Left lung (tissue), 4 donors: ENCODE measurements at regions not wholly inside any gene's neighbourhood (a gene's known extent, or its start where the extent isn't known, plus 50 kb on each side); places are given as distances from the start of the nearest gene placed in this dataset.

Experiments
- ATAC-seq: fragments of 200-7000 bp; cut with Tn5 transposase; one replicate; pipeline ENCODE4 v1.9.1; 2020; ENCODE audit warnings: moderate library complexity
- DNase-seq, 4 donors: peaks; one replicate each; pipeline ENCODE4 v3.0.0-alpha.2; 2013 to 2020
- H3K27ac ChIP-seq, 2 donors: fragments of 200-600 bp; sonication (generic) in 1 of 2; one replicate each; pipeline versions ENCODE4 v1.5.0 to v1.8.0; 2020 to 2021
- H3K27me3 ChIP-seq, 2 donors: fragments of 200-600 bp; sonication (generic) in 1 of 2; one replicate each; pipeline versions ENCODE4 v1.5.0 to v1.8.0; 2020 to 2021
- H3K36me3 ChIP-seq, 2 donors: fragments of 200-600 bp; sonication (generic) in 1 of 2; one replicate each; pipeline versions ENCODE4 v1.5.0 to v1.8.0; 2020 to 2021
- H3K4me1 ChIP-seq, 2 donors: fragments of 200-600 bp; one replicate each; pipeline ENCODE4 v1.8.0; 2021
- H3K4me3 ChIP-seq, 2 donors: fragments of 200-600 bp; sonication (generic) in 1 of 2; one replicate each; pipeline versions ENCODE4 v1.5.0 to v1.8.0; 2020 to 2021; ENCODE audit warnings: mild to moderate bottlenecking in 1 of 2
- H3K9me3 ChIP-seq, 2 donors: fragments of 200-600 bp; sonication (generic) in 1 of 2; one replicate each; pipeline versions ENCODE4 v1.5.0 to v1.8.0; 2020 to 2021
- intact Hi-C, 2 donors: fragments of 100-400 bp; cut with DNase I; formaldehyde crosslinking; loops; one replicate each; pipeline versions ENCODE4 v1.11.2 to v1.14.2; 2022
- TF ChIP-seq, protein P1 (sequence below), 2 donors: fragments of 200-600 bp; sonication (generic) in 1 of 2; IDR thresholded peaks; one replicate each; pipeline versions ENCODE4 v1.5.0 to v1.8.0; 2021; ENCODE audit warnings: antibody characterized with exemption in 2 of 2
- donor health status: DM: no; HTN: yes; CAD: no.
- donor health status: DM: no; HTN: no; CAD: no.

DNA sequence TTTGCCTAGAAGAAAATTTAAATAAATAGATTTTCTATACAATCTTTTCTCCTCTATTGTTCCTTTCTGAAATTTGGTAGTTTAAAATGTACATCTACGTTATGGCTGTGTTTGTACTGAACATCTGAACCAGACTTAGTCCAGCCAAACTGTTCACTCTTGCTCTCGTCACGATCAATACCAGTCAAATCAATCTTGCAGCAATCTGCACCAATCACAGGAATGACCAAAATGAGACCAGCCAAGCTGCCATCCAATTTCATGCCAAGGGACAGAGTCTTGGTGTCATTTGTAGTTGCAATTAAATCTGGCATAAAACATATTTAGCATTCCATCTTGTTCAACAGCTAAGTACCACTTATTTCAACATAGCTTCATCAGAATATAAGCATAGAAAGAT, 156.6 kb downstream of the IRS2 start:
- H3K27ac ChIP-seq: no peak overlapping the region
- ATAC-seq (no peak), DNase-seq (peak in 1 of 4 donors; percentile 24)
- TF ChIP-seq, protein P1, sequence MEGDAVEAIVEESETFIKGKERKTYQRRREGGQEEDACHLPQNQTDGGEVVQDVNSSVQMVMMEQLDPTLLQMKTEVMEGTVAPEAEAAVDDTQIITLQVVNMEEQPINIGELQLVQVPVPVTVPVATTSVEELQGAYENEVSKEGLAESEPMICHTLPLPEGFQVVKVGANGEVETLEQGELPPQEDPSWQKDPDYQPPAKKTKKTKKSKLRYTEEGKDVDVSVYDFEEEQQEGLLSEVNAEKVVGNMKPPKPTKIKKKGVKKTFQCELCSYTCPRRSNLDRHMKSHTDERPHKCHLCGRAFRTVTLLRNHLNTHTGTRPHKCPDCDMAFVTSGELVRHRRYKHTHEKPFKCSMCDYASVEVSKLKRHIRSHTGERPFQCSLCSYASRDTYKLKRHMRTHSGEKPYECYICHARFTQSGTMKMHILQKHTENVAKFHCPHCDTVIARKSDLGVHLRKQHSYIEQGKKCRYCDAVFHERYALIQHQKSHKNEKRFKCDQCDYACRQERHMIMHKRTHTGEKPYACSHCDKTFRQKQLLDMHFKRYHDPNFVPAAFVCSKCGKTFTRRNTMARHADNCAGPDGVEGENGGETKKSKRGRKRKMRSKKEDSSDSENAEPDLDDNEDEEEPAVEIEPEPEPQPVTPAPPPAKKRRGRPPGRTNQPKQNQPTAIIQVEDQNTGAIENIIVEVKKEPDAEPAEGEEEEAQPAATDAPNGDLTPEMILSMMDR (IDR thresholded peaks at IDR 0.05): no peak
- no peaks in the 10 kb centered on the region for H3K9me3 ChIP-seq
- no peak overlapping the region for H3K4me3 ChIP-seq
- intact Hi-C loops: no loop called here
- H3K27me3 ChIP-seq: no peaks in the 10 kb centered on the region
- no peaks in the 10 kb centered on the region for H3K4me1 ChIP-seq
- H3K36me3 ChIP-seq: no peaks in the 10 kb centered on the region

DNA sequence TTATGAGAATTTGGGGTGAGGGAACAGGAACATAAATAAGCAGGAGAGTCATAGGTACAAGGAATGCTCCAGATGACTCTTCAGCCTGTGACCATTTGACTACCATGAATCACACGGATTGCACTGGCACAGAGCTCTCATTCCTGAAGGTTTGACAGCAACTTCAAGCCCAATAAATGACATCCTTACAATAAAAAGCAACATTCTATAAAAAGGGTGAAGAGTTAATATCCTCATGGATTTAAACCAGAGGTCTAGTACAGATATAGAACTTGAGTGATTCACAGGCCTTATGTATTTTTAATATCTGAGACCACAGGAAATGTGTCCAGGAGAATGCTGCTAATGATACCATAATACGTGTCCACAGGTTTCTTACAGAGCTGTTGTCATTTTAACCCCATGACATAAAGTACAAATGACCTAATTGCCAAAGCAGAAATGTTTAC, 158.1 kb downstream of the IRS2 start:
- no peaks in the 10 kb centered on the region for H3K4me1 ChIP-seq
- ATAC-seq (peak; percentile 62), DNase-seq (no peak)
- H3K9me3 ChIP-seq: no peaks in the 10 kb centered on the region
- intact Hi-C loops: no loop called here
- no peaks in the 10 kb centered on the region for H3K27me3 ChIP-seq
- H3K27ac ChIP-seq: no peak overlapping the region
- TF ChIP-seq, protein P1 (IDR thresholded peaks at IDR 0.05): no peak
- H3K36me3 ChIP-seq: no peaks in the 10 kb centered on the region
- H3K4me3 ChIP-seq: no peak overlapping the region

DNA sequence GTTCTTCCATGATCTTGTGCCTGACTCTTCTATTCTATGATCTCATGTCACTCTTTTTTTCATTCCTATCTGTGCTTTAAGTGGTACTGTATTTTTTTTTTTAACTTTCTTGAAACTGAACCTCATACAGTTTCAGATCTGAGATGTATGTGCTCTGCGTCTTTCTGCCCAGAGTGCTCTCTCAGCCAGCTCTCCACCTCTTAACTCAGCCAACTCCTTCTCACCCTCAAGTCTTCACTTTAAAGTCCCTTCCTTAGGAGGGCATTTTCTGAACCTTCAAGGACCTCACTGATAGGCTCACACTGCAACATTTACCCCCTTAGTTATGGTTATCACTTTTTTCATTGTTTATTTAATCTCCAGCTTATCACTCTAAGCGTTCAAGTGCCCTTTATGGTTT, 158.7 kb downstream of the IRS2 start:
- no peaks in the 10 kb centered on the region for H3K27me3 ChIP-seq
- H3K4me3 ChIP-seq: no peak overlapping the region
- H3K27ac ChIP-seq: no peak overlapping the region
- H3K36me3 ChIP-seq: no peaks in the 10 kb centered on the region
- H3K4me1 ChIP-seq: no peaks in the 10 kb centered on the region
- intact Hi-C loops: no loop called here
- peak; percentile 62 for ATAC-seq
- DNase-seq: no peak
- TF ChIP-seq, protein P1 (IDR thresholded peaks at IDR 0.05): no peak
- H3K9me3 ChIP-seq: no peaks in the 10 kb centered on the region

DNA sequence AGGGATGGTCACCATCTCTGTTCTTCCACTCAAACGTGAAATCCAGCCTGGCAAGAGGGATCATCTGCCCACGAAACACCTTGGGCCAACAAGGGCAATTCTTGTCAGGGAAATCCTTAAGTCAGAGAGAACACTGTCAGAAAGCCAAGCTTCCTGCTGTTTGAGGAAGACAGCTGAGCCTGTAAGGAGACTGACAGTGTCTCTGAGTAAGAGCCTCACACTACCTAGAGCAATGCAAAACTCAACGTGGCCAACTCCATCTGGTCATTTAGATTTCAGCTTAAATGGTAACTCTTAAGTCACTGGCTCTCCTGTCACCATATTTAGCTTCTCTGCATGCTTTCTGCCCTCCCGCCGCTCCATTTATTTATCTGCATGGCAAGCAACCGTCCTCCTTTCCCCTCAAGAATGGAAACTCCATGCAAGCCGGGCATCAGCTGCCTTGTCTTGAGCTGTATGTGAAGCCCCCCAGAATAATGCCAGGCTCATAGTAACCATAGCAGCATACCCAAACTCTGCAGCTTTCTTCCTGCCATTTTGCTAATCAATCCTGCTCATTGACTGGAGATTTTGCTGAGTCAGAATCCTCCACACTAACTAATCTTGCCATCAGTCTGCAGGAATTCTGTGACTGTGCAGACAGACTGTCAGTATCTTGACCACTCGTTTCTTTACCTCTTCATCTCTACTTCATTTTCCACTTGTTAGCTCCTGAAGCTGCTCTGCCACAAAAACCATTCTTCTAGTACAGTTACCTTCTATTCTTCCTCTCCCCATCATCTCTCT, 159.8 kb downstream of the IRS2 start:
- no peak overlapping the region for H3K4me3 ChIP-seq
- no peaks in the 10 kb centered on the region for H3K4me1 ChIP-seq
- DNase-seq (no peak), ATAC-seq (no peak)
- H3K27me3 ChIP-seq: no peaks in the 10 kb centered on the region
- no peaks in the 10 kb centered on the region for H3K36me3 ChIP-seq
- TF ChIP-seq, protein P1 (IDR thresholded peaks at IDR 0.05): no peak
- intact Hi-C loops: no loop called here
- H3K27ac ChIP-seq: no peak overlapping the region
- no peaks in the 10 kb centered on the region for H3K9me3 ChIP-seq

DNA sequence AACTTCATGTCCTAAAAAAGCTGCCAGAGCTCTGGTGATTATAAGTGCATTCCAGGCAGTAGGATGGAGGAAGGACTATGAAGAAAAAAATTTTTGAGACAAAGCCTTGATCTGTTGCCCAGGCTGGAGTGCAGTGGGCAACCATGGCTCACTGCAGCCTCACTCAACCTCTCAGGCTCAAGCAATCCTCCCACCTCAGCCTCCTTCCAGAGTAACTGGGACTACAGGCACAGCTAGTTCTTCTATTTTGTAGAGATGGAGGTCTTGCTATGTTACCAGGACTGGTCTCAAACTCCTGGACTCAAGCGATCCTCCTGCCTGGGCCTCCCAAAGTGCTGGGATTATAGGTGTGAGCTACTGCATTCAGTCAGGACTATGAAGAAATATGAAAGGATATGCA, 161.2 kb downstream of the IRS2 start:
- H3K4me3 ChIP-seq: no peak overlapping the region
- no peak for ATAC-seq

More for the DNA sequence above, 161.2 kb downstream of the IRS2 start:
- Histone ChIP-seq H3K27me3 (no peaks in the 10 kb centered on the region), H3K36me3 (no peaks in the 10 kb centered on the region), H3K9me3 (no peaks in the 10 kb centered on the region), H3K4me1 (no peaks in the 10 kb centered on the region), H3K27ac (no peak overlapping the region)
- DNase-seq: no peak
- intact Hi-C loops: no loop called here
- TF ChIP-seq, protein P1 (IDR thresholded peaks at IDR 0.05): no peak
